SK-N-SH (cell line): ENCODE measurements at regions not wholly inside any gene's neighbourhood (a gene's known extent, or its start where the extent isn't known, plus 50 kb on each side); places are given as distances from the start of the nearest gene placed in this dataset.

Experiments used
- CTCF ChIA-PET: fragments of 300-600, 350-600 bp; formaldehyde crosslinking; extraction: SDS; loops from one replicate; lab custom pipeline; 2021; lab: Yijun Ruan, JAX
- POLR2A ChIA-PET: fragments of 350-600 bp; sonication (Branson Sonifier 250); formaldehyde crosslinking; extraction: SDS; loops from one replicate; lab custom pipeline; 2020; ENCODE audit warnings: antibody characterized with exemption, inconsistent platforms; lab: Yijun Ruan, JAX
- DNase-seq: peaks from one replicate; pipeline ENCODE4 v3.0.0; 2012
- H2AFZ ChIP-seq: fragments of 200-600 bp; sonication (generic); 2 replicates; pipeline ENCODE4 v1.8.1; 2016; ENCODE audit warnings: antibody characterized with exemption, mild to moderate bottlenecking, low read depth
- H3F3A ChIP-seq: fragments of 200-600 bp; sonication (generic); replicated peaks from 2 replicates; pipeline ENCODE3; 2016; ENCODE audit warnings: antibody characterized with exemption, mild to moderate bottlenecking; ENCODE audit not compliant: insufficient read depth
- H3K27ac ChIP-seq, 2 experiments: fragments of 200-500 bp in 1 of 2; fragments of 200-600 bp in 1 of 2; sonication (Bioruptor generic) in 1 of 2; sonication (generic), shearing (Covaris generic) in 1 of 2; 2 replicates each; pipeline versions ENCODE4 v1.5.1 to v1.6.1; 2014 to 2016; ENCODE audit warnings: low read depth in 2 of 2, inconsistent platforms in 1 of 2, low read length in 1 of 2, mild to moderate bottlenecking in 1 of 2, mixed read lengths in 1 of 2
- H3K27me3 ChIP-seq: fragments of 200-600 bp; sonication (generic), shearing (Covaris generic); 2 replicates; pipeline ENCODE4 v1.6.1; 2016; ENCODE audit warnings: mixed run types; ENCODE audit not compliant: insufficient read depth
- H3K36me3 ChIP-seq, 2 experiments: fragments of 200-500 bp in 1 of 2; fragments of 200-600 bp in 1 of 2; sonication (Bioruptor generic) in 1 of 2; sonication (generic) in 1 of 2; replicated peaks in 1 of 2; 2 replicates each; pipeline versions ENCODE3 to v1.5.1; 2014 to 2016; ENCODE audit warnings: low read length in 1 of 2, mild to moderate bottlenecking in 1 of 2; ENCODE audit not compliant: insufficient read depth in 2 of 2, control insufficient read depth in 1 of 2
- H3K4me1 ChIP-seq, 2 experiments: fragments of 200-500 bp in 1 of 2; fragments of 200-600 bp in 1 of 2; sonication (Bioruptor generic) in 1 of 2; sonication (generic), shearing (Covaris generic) in 1 of 2; 2 replicates each; pipeline versions ENCODE4 v1.5.1 to v1.6.1; 2014 to 2016; ENCODE audit warnings: low read depth in 1 of 2, low read length in 1 of 2, mixed run types in 1 of 2; ENCODE audit not compliant: insufficient read depth in 2 of 2, control insufficient read depth in 1 of 2
- H3K4me2 ChIP-seq: fragments of 200-600 bp; sonication (generic), shearing (Covaris generic); 2 replicates; pipeline ENCODE4 v1.6.1; 2017; ENCODE audit warnings: mixed run types
- H3K4me3 ChIP-seq, 2 experiments: fragments of 200-500 bp in 1 of 2; fragments of 200-600 bp in 1 of 2; sonication (Bioruptor generic) in 1 of 2; sonication (generic), shearing (Covaris generic) in 1 of 2; 2 replicates each; pipeline versions ENCODE4 v1.5.1 to v1.8.1; 2014 to 2016; ENCODE audit warnings: low read depth in 2 of 2, inconsistent platforms in 1 of 2, low read length in 1 of 2, mild to moderate bottlenecking in 1 of 2, mixed read lengths in 1 of 2, moderate library complexity in 1 of 2
- H3K79me2 ChIP-seq: fragments of 200-600 bp; sonication (generic); 2 replicates; pipeline ENCODE4 v1.8.1; 2017; ENCODE audit warnings: mild to moderate bottlenecking; ENCODE audit not compliant: insufficient read depth
- H3K9ac ChIP-seq: fragments of 200-600 bp; sonication (generic); 2 replicates; pipeline ENCODE4 v1.6.1; 2017; ENCODE audit warnings: mixed run types
- H3K9me2 ChIP-seq: fragments of 200-600 bp; sonication (generic); 2 replicates; pipeline ENCODE4 v1.6.1; 2017; ENCODE audit warnings: mixed run types
- H3K9me3 ChIP-seq: fragments of 200-600 bp; sonication (generic); 2 replicates; pipeline ENCODE4 v1.6.1; 2017; ENCODE audit warnings: mixed run types, mild to moderate bottlenecking, moderate library complexity
- H4K20me1 ChIP-seq: fragments of 200-600 bp; sonication (generic); 2 replicates; pipeline ENCODE4 v1.6.1; 2017; ENCODE audit warnings: mild to moderate bottlenecking, mixed run types; ENCODE audit not compliant: insufficient read depth
- ELF1 ChIP-seq: IDR thresholded peaks from 2 replicates; pipeline ENCODE4 v1.4.0; 2012
- EP300 ChIP-seq, 2 experiments: IDR thresholded peaks; 2 replicates each; pipeline versions ENCODE4 v1.4.0 to v1.6.1; 2012; ENCODE audit warnings: borderline replicate concordance in 1 of 2, low read depth in 1 of 2, low read length in 1 of 2
- FOSL2 ChIP-seq: IDR thresholded peaks from 2 replicates; pipeline ENCODE4 v1.4.0; 2012; ENCODE audit warnings: low read depth, mild to moderate bottlenecking, moderate library complexity, borderline replicate concordance
- FOXM1 ChIP-seq: IDR thresholded peaks from 2 replicates; pipeline ENCODE4 v1.4.0; 2012; ENCODE audit warnings: low read depth, mild to moderate bottlenecking
- GATA2 ChIP-seq: sonication (generic); formaldehyde crosslinking; IDR thresholded peaks from 2 replicates; pipeline ENCODE4 v1.5.0; 2020; ENCODE audit warnings: mild to moderate bottlenecking, missing genetic modification reagents
- IRF3 ChIP-seq: fragments of 150-350 bp; IDR thresholded peaks from 2 replicates; pipeline ENCODE4 v1.6.1; 2016; ENCODE audit warnings: mild to moderate bottlenecking, low read depth, low read length
- JUND ChIP-seq: IDR thresholded peaks from 2 replicates; pipeline ENCODE4 v1.4.0; 2012
- MAX ChIP-seq: IDR thresholded peaks from 2 replicates; pipeline ENCODE4 v1.4.0; 2012; ENCODE audit warnings: low read depth
- MEF2A ChIP-seq: IDR thresholded peaks from 2 replicates; pipeline ENCODE4 v1.4.0; 2012; ENCODE audit warnings: low read depth, borderline replicate concordance
- MXI1 ChIP-seq: IDR thresholded peaks from 2 replicates; pipeline ENCODE4 v1.6.1; 2012; ENCODE audit warnings: mild to moderate bottlenecking, low read depth, low read length, improper control_type of control experiment
- NRF1 ChIP-seq: IDR thresholded peaks from 2 replicates; pipeline ENCODE4 v1.6.1; 2012; ENCODE audit warnings: low read depth, mild to moderate bottlenecking, low read length
- POLR2AphosphoS5 ChIP-seq: IDR thresholded peaks from 2 replicates; pipeline ENCODE4 v1.6.1; 2012; ENCODE audit warnings: low read depth, low read length
- RCOR1 ChIP-seq: fragments of 150-350 bp; IDR thresholded peaks from 2 replicates; pipeline ENCODE4 v1.6.1; 2017; ENCODE audit warnings: antibody characterized with exemption, low read length
- SIN3A ChIP-seq: IDR thresholded peaks from 2 replicates; pipeline ENCODE4 v1.6.1; 2012; ENCODE audit warnings: low read depth, mild to moderate bottlenecking, low read length, moderate library complexity, borderline replicate concordance
- SMC3 ChIP-seq: IDR thresholded peaks from 2 replicates; pipeline ENCODE4 v1.6.1; 2012; ENCODE audit warnings: low read depth, low read length, improper control_type of control experiment
- TAF1 ChIP-seq: IDR thresholded peaks from 2 replicates; pipeline ENCODE4 v1.6.1; 2012; ENCODE audit warnings: low read depth, mild to moderate bottlenecking, low read length, moderate library complexity, borderline replicate concordance
- TCF12 ChIP-seq: IDR thresholded peaks from 2 replicates; pipeline ENCODE4 v1.4.0; 2012
- USF1 ChIP-seq: IDR thresholded peaks from 2 replicates; pipeline ENCODE4 v1.4.0; 2012; ENCODE audit warnings: low read depth, borderline replicate concordance
- USF2 ChIP-seq: fragments of 150-350 bp; IDR thresholded peaks from 2 replicates; pipeline ENCODE4 v1.6.1; 2017; ENCODE audit warnings: antibody characterized with exemption, low read length, low read depth, borderline replicate concordance
- YY1 ChIP-seq: IDR thresholded peaks from 2 replicates; pipeline ENCODE4 v1.4.0; 2012; ENCODE audit warnings: low read depth, mild to moderate bottlenecking
- WGBS: methylation state at CpG from one replicate; pipeline ENCODE4 v1.1.6; 2017; ENCODE audit warnings: low lambda C conversion rate; 5-methylcytosine and 5-hydroxymethylcytosine counted together

GRCh38 chr5:38167562-38167996 is 90.8 kb upstream of the EGFLAM start:
- WGBS: 11% methylated on average over 12 of the region's 12 CpGs
- CTCF ChIA-PET: no interaction called here
- no peaks in the 10 kb centered on the region for H3K9me3 ChIP-seq
- POLR2A ChIA-PET: no interaction called here
- H4K20me1 ChIP-seq: no peaks in the 10 kb centered on the region
- no peak overlapping the region for H3K4me2 ChIP-seq
- H3K27me3 ChIP-seq: peaks cover 46% of the 10 kb centered on the region
- H3K27ac ChIP-seq: no peak overlapping the region
- no peaks in the 10 kb centered on the region for H3K4me1 ChIP-seq
- no peak overlapping the region for H3K9ac ChIP-seq
- H3F3A ChIP-seq: no peaks in the 10 kb centered on the region
- no peak overlapping the region for H2AFZ ChIP-seq
- no peak for TF ChIP-seq IRF3
- TF ChIP-seq TAF1: no peak
- no peaks in the 10 kb centered on the region for H3K36me3 ChIP-seq
- no peaks in the 10 kb centered on the region for H3K9me2 ChIP-seq
- no peak for DNase-seq
- no peaks in the 10 kb centered on the region for H3K79me2 ChIP-seq
- no peak overlapping the region for H3K4me3 ChIP-seq

GRCh38 chr5:38166832-38167231 is 91.5 kb upstream of the EGFLAM start:
- no peaks in the 10 kb centered on the region for H3K79me2 ChIP-seq
- 22% methylated on average over 11 of the region's 11 CpGs for WGBS
- H3K9me2 ChIP-seq: no peaks in the 10 kb centered on the region
- H3K27me3 ChIP-seq: peaks cover 46% of the 10 kb centered on the region
- ChIA-PET POLR2A (no interaction called here), CTCF (no interaction called here)
- no peaks in the 10 kb centered on the region for H3K9me3 ChIP-seq
- H3K4me3 ChIP-seq: no peak overlapping the region
- TF ChIP-seq IRF3: no peak
- no peak for TF ChIP-seq TCF12
- TF ChIP-seq FOXM1: no peak
- no peak for TF ChIP-seq NRF1
- no peak for TF ChIP-seq EP300 (IDR thresholded peaks at IDR 0.05; ENCODE audit: borderline replicate concordance in 1 of 2, low read depth in 1 of 2, low read length in 1 of 2)
- TF ChIP-seq FOSL2: no peak
- TF ChIP-seq TAF1: no peak
- TF ChIP-seq YY1: no peak
- no peak for TF ChIP-seq USF1
- no peak for TF ChIP-seq MXI1
- TF ChIP-seq SMC3: no peak
- no peak for TF ChIP-seq MEF2A
- no peak for TF ChIP-seq ELF1
- no peak for TF ChIP-seq POLR2AphosphoS5
- TF ChIP-seq SIN3A: no peak
- TF ChIP-seq MAX: no peak
- TF ChIP-seq USF2: no peak
- TF ChIP-seq JUND: no peak
- TF ChIP-seq RCOR1: no peak
- no peak for TF ChIP-seq GATA2 (CRISPR knock-in tag)
- no peaks in the 10 kb centered on the region for H3K4me1 ChIP-seq
- H4K20me1 ChIP-seq: no peaks in the 10 kb centered on the region
- no peak overlapping the region for H3K4me2 ChIP-seq
- no peaks in the 10 kb centered on the region for H3F3A ChIP-seq
- no peak overlapping the region for H3K27ac ChIP-seq
- H2AFZ ChIP-seq: no peak overlapping the region
- no peaks in the 10 kb centered on the region for H3K36me3 ChIP-seq
- DNase-seq: no peak
- no peak overlapping the region for H3K9ac ChIP-seq
